ENCODE measurements at regions not wholly inside any gene's neighbourhood (a gene's known extent, or its start where the extent isn't known, plus 50 kb on each side); places are given as distances from the start of the nearest gene placed in this dataset.

DNA sequence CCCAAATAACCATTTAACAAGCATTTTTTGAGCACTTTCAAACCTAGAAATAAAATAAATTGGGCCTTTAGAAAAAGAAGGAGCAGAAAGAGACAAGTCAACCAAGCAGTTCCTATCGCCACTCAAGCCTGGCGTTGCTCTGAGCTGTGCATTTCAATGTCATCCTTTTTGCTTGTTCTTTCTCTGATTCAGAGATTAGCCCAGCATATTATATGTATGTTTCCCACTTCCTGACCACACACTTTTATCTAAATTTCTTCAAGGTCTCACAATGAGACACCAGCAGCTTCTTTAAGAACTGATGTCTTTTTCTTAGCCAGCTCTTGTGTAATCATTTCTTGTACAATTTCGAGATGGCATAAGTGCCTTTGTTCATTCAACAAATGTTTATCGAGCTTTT is 344.5 kb upstream of the ID2 start:
- Histone ChIP-seq H2AFZ (ENCODE audit: low read length) (no peak overlapping the region), H2BK15ac (ENCODE audit: low read depth, low read length) (no peak overlapping the region), H2BK5ac (ENCODE audit: insufficient read length, low read length) (no peak overlapping the region), H3K27ac (ENCODE audit: insufficient read length, low read depth, low read length) (no peak overlapping the region), H2BK120ac (ENCODE audit: low read depth, low read length, poor library complexity, severe bottlenecking) (no peak overlapping the region), H3K23me2 (ENCODE audit: insufficient read length, low read depth, low read length, poor library complexity, severe bottlenecking) (no peaks in the 10 kb centered on the region), H3K4me1 (ENCODE audit: insufficient read depth, low read length) (no peaks in the 10 kb centered on the region), H3K18ac (ENCODE audit: insufficient read length, low read depth, low read length) (no peak overlapping the region), H3K4ac (ENCODE audit: low read depth, low read length) (no peak overlapping the region), H4K5ac (ENCODE audit: insufficient read length, low read depth, low read length) (no peak overlapping the region), H3T11ph (ENCODE audit: low read length) (no peak overlapping the region), H2AK5ac (ENCODE audit: insufficient read length, low read length) (no peak overlapping the region), H3K14ac (ENCODE audit: insufficient read depth, low read length) (no peak overlapping the region), H3K27me3 (ENCODE audit: insufficient read depth, low read length) (no peaks in the 10 kb centered on the region), H2BK20ac (ENCODE audit: low read depth, low read length, poor library complexity, severe bottlenecking) (no peak overlapping the region), H2BK12ac (ENCODE audit: insufficient read length, low read depth, low read length) (no peak overlapping the region), H3K56ac (ENCODE audit: insufficient read length, low read depth, low read length) (no peak overlapping the region), H3K79me1 (ENCODE audit: insufficient read depth, low read depth, low read length, poor library complexity, severe bottlenecking) (no peaks in the 10 kb centered on the region), H4K8ac (replicated peaks; ENCODE audit: insufficient read length, low read depth, low read length) (no peak overlapping the region), H3K9me3 (ENCODE audit: control insufficient read depth, low read depth, low read length) (no peaks in the 10 kb centered on the region), H3K9ac (ENCODE audit: extremely low read depth, insufficient read length, low read length) (no peak overlapping the region), H3K79me2 (ENCODE audit: insufficient read depth, low read length) (no peaks in the 10 kb centered on the region), H3K23ac (ENCODE audit: insufficient read length, low read depth, low read length) (no peak overlapping the region), H4K20me1 (ENCODE audit: control insufficient read depth, insufficient read depth, insufficient read length) (no peaks in the 10 kb centered on the region), H3K4me2 (ENCODE audit: insufficient read depth, insufficient read length, low read length) (no peak overlapping the region), H4K91ac (ENCODE audit: insufficient read length, low read depth, low read length) (no peak overlapping the region)
- H3K4me3 Mint-ChIP-seq, result no peak overlapping the region
- DNase-seq, result no peak
- WGBS (ENCODE audit: extremely low coverage, insufficient read length, low lambda C conversion rate), result no CpG with 5 or more reads among the region's 4 CpGs
- peaks cover 0 to 11% (median 3%) of the 10 kb centered on the region in 3 experiments; a peak in 2 of 7 replicates for H3K36me3 Mint-ChIP-seq (ENCODE audit: insufficient read depth in 1 of 3, low read depth in 3 of 3)
- peaks cover 4% of the 10 kb centered on the region in 2 experiments; a peak in 3 of 5 replicates for H3K9me3 Mint-ChIP-seq
- H3K27me3 Mint-ChIP-seq (ENCODE audit: low read depth), result no peaks in the 10 kb centered on the region
- H3K4me1 Mint-ChIP-seq, result no peaks in the 10 kb centered on the region
- TF ChIP-seq, protein P1, sequence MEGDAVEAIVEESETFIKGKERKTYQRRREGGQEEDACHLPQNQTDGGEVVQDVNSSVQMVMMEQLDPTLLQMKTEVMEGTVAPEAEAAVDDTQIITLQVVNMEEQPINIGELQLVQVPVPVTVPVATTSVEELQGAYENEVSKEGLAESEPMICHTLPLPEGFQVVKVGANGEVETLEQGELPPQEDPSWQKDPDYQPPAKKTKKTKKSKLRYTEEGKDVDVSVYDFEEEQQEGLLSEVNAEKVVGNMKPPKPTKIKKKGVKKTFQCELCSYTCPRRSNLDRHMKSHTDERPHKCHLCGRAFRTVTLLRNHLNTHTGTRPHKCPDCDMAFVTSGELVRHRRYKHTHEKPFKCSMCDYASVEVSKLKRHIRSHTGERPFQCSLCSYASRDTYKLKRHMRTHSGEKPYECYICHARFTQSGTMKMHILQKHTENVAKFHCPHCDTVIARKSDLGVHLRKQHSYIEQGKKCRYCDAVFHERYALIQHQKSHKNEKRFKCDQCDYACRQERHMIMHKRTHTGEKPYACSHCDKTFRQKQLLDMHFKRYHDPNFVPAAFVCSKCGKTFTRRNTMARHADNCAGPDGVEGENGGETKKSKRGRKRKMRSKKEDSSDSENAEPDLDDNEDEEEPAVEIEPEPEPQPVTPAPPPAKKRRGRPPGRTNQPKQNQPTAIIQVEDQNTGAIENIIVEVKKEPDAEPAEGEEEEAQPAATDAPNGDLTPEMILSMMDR (conservative IDR thresholded peaks at IDR 0.05), result no peak
- no peak overlapping the region for H3K27ac Mint-ChIP-seq

Data from H9 (cell line).